ENCODE measurements at regions not wholly inside any gene's neighbourhood (a gene's known extent, or its start where the extent isn't known, plus 50 kb on each side); places are given as distances from the start of the nearest gene placed in this dataset.

- DNase-seq = no peak
- H3K36me3 ChIP-seq (replicated peaks; ENCODE audit: control insufficient read depth, insufficient read depth, low read length) = no peaks in the 10 kb centered on the region
- no peak overlapping the region for H3K4me3 ChIP-seq (ENCODE audit: insufficient read depth, low read depth, low read length)
- no peaks in the 10 kb centered on the region for H3K27me3 ChIP-seq (ENCODE audit: control insufficient read depth, insufficient read depth, low read length)
Observed at GRCh38 chr3:65200310-65200970, 512.6 kb upstream of the ADAMTS9 start.

GRCh38 chr3:65196663-65197062 is 508.9 kb upstream of the ADAMTS9 start:
- Histone ChIP-seq H3K36me3 (replicated peaks; ENCODE audit: control insufficient read depth, insufficient read depth, low read length) (no peaks in the 10 kb centered on the region), H3K27me3 (ENCODE audit: control insufficient read depth, insufficient read depth, low read length) (no peaks in the 10 kb centered on the region), H3K4me3 (ENCODE audit: insufficient read depth, low read depth, low read length) (no peak overlapping the region)
- DNase-seq = no peak

GRCh38 chr3:65195211-65196006 is 507.6 kb upstream of the ADAMTS9 start:
- no peaks in the 10 kb centered on the region for H3K36me3 ChIP-seq (replicated peaks; ENCODE audit: control insufficient read depth, insufficient read depth, low read length)

GRCh38 chr3:65194744-65195143 is 506.9 kb upstream of the ADAMTS9 start:
- DNase-seq = no peak
- no peaks in the 10 kb centered on the region for H3K27me3 ChIP-seq (ENCODE audit: control insufficient read depth, insufficient read depth, low read length)
- no peak overlapping the region for H3K4me3 ChIP-seq (ENCODE audit: insufficient read depth, low read depth, low read length)
- H3K36me3 ChIP-seq (replicated peaks; ENCODE audit: control insufficient read depth, insufficient read depth, low read length) = no peaks in the 10 kb centered on the region

More at GRCh38 chr3:65195211-65196006, 507.6 kb upstream of the ADAMTS9 start:
- DNase-seq = no peak
- Histone ChIP-seq H3K27me3 (ENCODE audit: control insufficient read depth, insufficient read depth, low read length) (no peaks in the 10 kb centered on the region), H3K4me3 (ENCODE audit: insufficient read depth, low read depth, low read length) (no peak overlapping the region)

- DNase-seq = no peak
- H3K36me3 ChIP-seq (replicated peaks; ENCODE audit: control insufficient read depth, insufficient read depth, low read length) = no peaks in the 10 kb centered on the region
Observed at GRCh38 chr3:65194047-65194714, 506.4 kb upstream of the ADAMTS9 start.

GRCh38 chr3:65193531-65193930 is 505.7 kb upstream of the ADAMTS9 start:
- H3K27me3 ChIP-seq (ENCODE audit: control insufficient read depth, insufficient read depth, low read length) = no peaks in the 10 kb centered on the region
- H3K36me3 ChIP-seq (replicated peaks; ENCODE audit: control insufficient read depth, insufficient read depth, low read length) = no peaks in the 10 kb centered on the region
- no peak for DNase-seq
- H3K4me3 ChIP-seq (ENCODE audit: insufficient read depth, low read depth, low read length) = no peak overlapping the region

More at GRCh38 chr3:65194047-65194714, 506.4 kb upstream of the ADAMTS9 start:
- no peaks in the 10 kb centered on the region for H3K27me3 ChIP-seq (ENCODE audit: control insufficient read depth, insufficient read depth, low read length)
- H3K4me3 ChIP-seq (ENCODE audit: insufficient read depth, low read depth, low read length) = no peak overlapping the region

GRCh38 chr3:65190111-65190510 is 502.3 kb upstream of the ADAMTS9 start:
- H3K27me3 ChIP-seq (ENCODE audit: control insufficient read depth, insufficient read depth, low read length) = no peaks in the 10 kb centered on the region
- no peaks in the 10 kb centered on the region for H3K36me3 ChIP-seq (replicated peaks; ENCODE audit: control insufficient read depth, insufficient read depth, low read length)
- no peak for DNase-seq
- H3K4me3 ChIP-seq (ENCODE audit: insufficient read depth, low read depth, low read length) = no peak overlapping the region

- Histone ChIP-seq H3K36me3 (replicated peaks; ENCODE audit: control insufficient read depth, insufficient read depth, low read length) (no peaks in the 10 kb centered on the region), H3K27me3 (ENCODE audit: control insufficient read depth, insufficient read depth, low read length) (no peaks in the 10 kb centered on the region), H3K4me3 (ENCODE audit: insufficient read depth, low read depth, low read length) (no peak overlapping the region)
- DNase-seq = no peak
Observed at GRCh38 chr3:65186268-65186667, 498.5 kb upstream of the ADAMTS9 start.

- no peak overlapping the region for H3K4me3 ChIP-seq (ENCODE audit: insufficient read depth, low read depth, low read length)
- H3K36me3 ChIP-seq (replicated peaks; ENCODE audit: control insufficient read depth, insufficient read depth, low read length) = no peaks in the 10 kb centered on the region
- H3K27me3 ChIP-seq (ENCODE audit: control insufficient read depth, insufficient read depth, low read length) = no peaks in the 10 kb centered on the region
- no peak for DNase-seq
Observed at GRCh38 chr3:65182682-65183081, 494.9 kb upstream of the ADAMTS9 start.

- H3K27me3 ChIP-seq (ENCODE audit: control insufficient read depth, insufficient read depth, low read length) = no peaks in the 10 kb centered on the region
- DNase-seq = no peak
- H3K36me3 ChIP-seq (replicated peaks; ENCODE audit: control insufficient read depth, insufficient read depth, low read length) = no peaks in the 10 kb centered on the region
- H3K4me3 ChIP-seq (ENCODE audit: insufficient read depth, low read depth, low read length) = no peak overlapping the region
Observed at GRCh38 chr3:65182085-65182484, 494.3 kb upstream of the ADAMTS9 start.

GRCh38 chr3:65181391-65181871 is 493.6 kb upstream of the ADAMTS9 start:
- Histone ChIP-seq H3K4me3 (ENCODE audit: insufficient read depth, low read depth, low read length) (no peak overlapping the region), H3K36me3 (replicated peaks; ENCODE audit: control insufficient read depth, insufficient read depth, low read length) (no peaks in the 10 kb centered on the region), H3K27me3 (ENCODE audit: control insufficient read depth, insufficient read depth, low read length) (no peaks in the 10 kb centered on the region)
- DNase-seq = no peak

GRCh38 chr3:65178703-65179102 is 490.9 kb upstream of the ADAMTS9 start:
- H3K4me3 ChIP-seq (ENCODE audit: insufficient read depth, low read depth, low read length) = no peak overlapping the region
- H3K36me3 ChIP-seq (replicated peaks; ENCODE audit: control insufficient read depth, insufficient read depth, low read length) = no peaks in the 10 kb centered on the region
- no peaks in the 10 kb centered on the region for H3K27me3 ChIP-seq (ENCODE audit: control insufficient read depth, insufficient read depth, low read length)
- DNase-seq = no peak

- DNase-seq = no peak
- H3K4me3 ChIP-seq (ENCODE audit: insufficient read depth, low read depth, low read length) = no peak overlapping the region
Observed at GRCh38 chr3:65177960-65178376, 490.2 kb upstream of the ADAMTS9 start.

GRCh38 chr3:65174713-65175112 is 486.9 kb upstream of the ADAMTS9 start:
- no peaks in the 10 kb centered on the region for H3K36me3 ChIP-seq (replicated peaks; ENCODE audit: control insufficient read depth, insufficient read depth, low read length)
- H3K4me3 ChIP-seq (ENCODE audit: insufficient read depth, low read depth, low read length) = no peak overlapping the region
- no peak for DNase-seq
- no peaks in the 10 kb centered on the region for H3K27me3 ChIP-seq (ENCODE audit: control insufficient read depth, insufficient read depth, low read length)

More at GRCh38 chr3:65177960-65178376, 490.2 kb upstream of the ADAMTS9 start:
- no peaks in the 10 kb centered on the region for H3K36me3 ChIP-seq (replicated peaks; ENCODE audit: control insufficient read depth, insufficient read depth, low read length)
- H3K27me3 ChIP-seq (ENCODE audit: control insufficient read depth, insufficient read depth, low read length) = no peaks in the 10 kb centered on the region

GRCh38 chr3:65173841-65174240 is 486.0 kb upstream of the ADAMTS9 start:
- H3K27me3 ChIP-seq (ENCODE audit: control insufficient read depth, insufficient read depth, low read length) = no peaks in the 10 kb centered on the region
- no peak overlapping the region for H3K4me3 ChIP-seq (ENCODE audit: insufficient read depth, low read depth, low read length)
- DNase-seq = no peak
- H3K36me3 ChIP-seq (replicated peaks; ENCODE audit: control insufficient read depth, insufficient read depth, low read length) = no peaks in the 10 kb centered on the region
